ENCODE measurements at regions not wholly inside any gene's neighbourhood (a gene's known extent, or its start where the extent isn't known, plus 50 kb on each side); places are given as distances from the start of the nearest gene placed in this dataset.
"Not testable (repeated sequence)": the region's sequence is repeated elsewhere in the genome, so short reads cannot be mapped to it uniquely, and the experiment has no call there.

DNA sequence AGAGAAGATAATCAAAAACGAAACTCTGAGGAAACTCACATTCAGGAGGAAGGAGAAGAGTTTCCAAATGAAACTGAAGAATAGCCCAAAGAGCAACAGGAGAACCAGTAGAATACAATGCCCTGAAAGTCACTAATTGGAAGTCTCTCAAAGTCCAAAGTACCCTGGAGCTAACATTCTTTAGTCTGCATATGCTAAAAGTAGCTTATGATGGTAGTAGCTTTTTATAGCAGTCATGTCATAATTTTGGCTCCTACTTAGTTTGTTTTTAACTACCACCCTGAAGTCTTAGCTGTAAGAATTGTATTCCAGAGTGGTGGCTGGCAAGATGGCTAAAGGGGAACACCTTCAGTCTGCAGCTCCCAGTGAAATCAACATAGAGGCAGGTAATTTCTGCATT lies 100.3 kb upstream of the FGF16 start:
- H3K4me3 ChIP-seq (ENCODE audit: low read depth, low read length): no peak overlapping the region
- TF ChIP-seq, protein P1, sequence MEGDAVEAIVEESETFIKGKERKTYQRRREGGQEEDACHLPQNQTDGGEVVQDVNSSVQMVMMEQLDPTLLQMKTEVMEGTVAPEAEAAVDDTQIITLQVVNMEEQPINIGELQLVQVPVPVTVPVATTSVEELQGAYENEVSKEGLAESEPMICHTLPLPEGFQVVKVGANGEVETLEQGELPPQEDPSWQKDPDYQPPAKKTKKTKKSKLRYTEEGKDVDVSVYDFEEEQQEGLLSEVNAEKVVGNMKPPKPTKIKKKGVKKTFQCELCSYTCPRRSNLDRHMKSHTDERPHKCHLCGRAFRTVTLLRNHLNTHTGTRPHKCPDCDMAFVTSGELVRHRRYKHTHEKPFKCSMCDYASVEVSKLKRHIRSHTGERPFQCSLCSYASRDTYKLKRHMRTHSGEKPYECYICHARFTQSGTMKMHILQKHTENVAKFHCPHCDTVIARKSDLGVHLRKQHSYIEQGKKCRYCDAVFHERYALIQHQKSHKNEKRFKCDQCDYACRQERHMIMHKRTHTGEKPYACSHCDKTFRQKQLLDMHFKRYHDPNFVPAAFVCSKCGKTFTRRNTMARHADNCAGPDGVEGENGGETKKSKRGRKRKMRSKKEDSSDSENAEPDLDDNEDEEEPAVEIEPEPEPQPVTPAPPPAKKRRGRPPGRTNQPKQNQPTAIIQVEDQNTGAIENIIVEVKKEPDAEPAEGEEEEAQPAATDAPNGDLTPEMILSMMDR (IDR thresholded peaks at IDR 0.05; ENCODE audit: low read depth, low read length, missing control alignments): no peak
- DNase-seq (ENCODE audit: low read depth): no peak
- in situ Hi-C loops (cut with HindIII; ENCODE audit: low sequenced_read_pairs): no loop called here

DNA sequence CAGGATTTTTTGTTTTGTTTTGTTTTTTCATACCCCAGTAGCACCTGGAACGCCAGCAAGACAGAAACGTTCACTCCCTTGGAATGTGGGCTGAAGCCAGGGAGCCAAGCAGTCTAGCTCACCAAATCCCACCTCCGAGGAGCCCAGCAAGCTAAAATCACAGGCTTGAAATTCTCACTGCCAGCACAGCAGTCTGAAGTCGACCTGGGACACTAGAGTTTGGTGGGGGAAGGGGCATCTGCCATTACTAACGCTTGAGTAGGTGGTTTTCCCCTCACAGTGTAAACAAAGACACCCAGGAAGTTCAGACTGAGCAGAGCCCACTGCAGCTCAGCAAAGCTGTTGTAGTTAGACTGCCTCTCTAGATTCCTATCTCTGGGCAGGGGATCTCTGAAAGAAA lies 99.6 kb upstream of the FGF16 start:
- no peak overlapping the region for H3K4me3 ChIP-seq (ENCODE audit: low read depth, low read length)
- no peak for DNase-seq (ENCODE audit: low read depth)
- TF ChIP-seq, protein P1 (IDR thresholded peaks at IDR 0.05; ENCODE audit: low read depth, low read length, missing control alignments): no peak
- in situ Hi-C loops (cut with HindIII; ENCODE audit: low sequenced_read_pairs): no loop called here

DNA sequence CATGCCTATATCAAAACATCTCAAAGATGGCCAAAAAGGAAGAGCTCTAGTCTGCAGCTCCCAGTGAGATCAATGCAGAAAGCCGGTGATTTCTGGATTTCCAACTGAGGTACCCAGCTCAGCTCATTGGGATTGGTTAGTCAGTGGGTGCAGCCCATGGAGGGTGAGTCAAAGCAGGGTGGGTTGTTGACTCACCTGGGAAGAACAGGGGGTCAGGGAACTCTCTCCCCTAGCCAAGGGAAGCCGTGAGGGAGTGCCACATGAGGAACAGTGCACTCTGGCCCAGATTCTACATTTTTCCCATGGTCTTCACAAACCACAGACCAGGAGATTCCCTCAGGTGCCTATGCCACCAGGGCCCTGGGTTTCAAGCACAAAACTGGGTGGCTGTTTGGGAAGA lies 57.3 kb upstream of the FGF16 start:
- no peak for DNase-seq (ENCODE audit: low read depth)
- in situ Hi-C loops (cut with HindIII; ENCODE audit: low sequenced_read_pairs): no loop called here
- H3K4me3 ChIP-seq (ENCODE audit: low read depth, low read length): no peak overlapping the region
- TF ChIP-seq, protein P1 (IDR thresholded peaks at IDR 0.05; ENCODE audit: low read depth, low read length, missing control alignments): no peak

DNA sequence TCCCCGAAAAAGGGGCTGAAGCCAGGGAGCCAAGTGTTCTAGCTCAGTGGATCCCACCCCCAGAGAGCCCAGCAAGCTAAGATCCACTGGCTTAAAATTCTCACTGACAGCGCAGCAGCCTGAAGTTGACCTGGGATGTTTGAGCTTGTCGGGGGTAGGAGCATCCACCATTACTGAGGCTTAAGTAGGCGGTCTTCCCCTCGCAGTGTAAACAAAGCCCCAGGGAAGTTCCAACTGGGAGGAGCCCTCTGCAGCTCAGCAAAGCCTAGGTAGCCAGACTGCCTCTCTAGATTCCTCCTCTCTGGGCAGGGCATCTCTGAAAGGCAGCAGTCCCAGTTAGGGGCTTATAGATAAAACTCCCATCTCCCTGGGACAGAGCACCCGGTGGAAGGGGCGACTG lies 56.8 kb upstream of the FGF16 start:
- DNase-seq (ENCODE audit: low read depth); in situ Hi-C loops (cut with HindIII; ENCODE audit: low sequenced_read_pairs): not testable (repeated sequence)

DNA sequence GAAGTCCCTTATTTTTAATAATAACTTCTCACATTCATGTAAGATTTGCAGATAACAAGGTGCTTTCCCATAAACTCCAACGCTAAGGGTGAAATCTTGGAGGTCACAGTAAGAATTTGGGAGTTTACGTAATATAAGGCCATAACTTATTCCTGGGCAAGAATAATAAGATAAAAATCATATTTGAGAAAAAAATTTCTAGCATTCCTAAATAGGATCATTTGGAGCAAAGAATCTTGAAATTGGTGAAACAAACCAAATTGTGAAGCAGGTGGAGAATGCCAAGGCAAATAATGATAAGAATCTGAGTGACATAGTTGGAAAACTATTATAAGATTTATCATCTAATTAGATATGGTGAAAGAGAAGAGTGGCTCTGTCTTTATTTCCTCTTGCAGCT lies 50.4 kb upstream of the FGF16 start:
- H3K4me3 ChIP-seq (ENCODE audit: low read depth, low read length): no peak overlapping the region
- in situ Hi-C loops (cut with HindIII; ENCODE audit: low sequenced_read_pairs): no loop called here
- TF ChIP-seq, protein P1 (IDR thresholded peaks at IDR 0.05; ENCODE audit: low read depth, low read length, missing control alignments): no peak

More for the DNA sequence above, 56.8 kb upstream of the FGF16 start:
- not testable (repeated sequence) for H3K4me3 ChIP-seq (ENCODE audit: low read depth, low read length)

More for the DNA sequence above, 50.4 kb upstream of the FGF16 start:
- DNase-seq (ENCODE audit: low read depth): no peak
